HG03442 (cell line): ENCODE measurements at regions not wholly inside any gene's neighbourhood (a gene's known extent, or its start where the extent isn't known, plus 50 kb on each side); places are given as distances from the start of the nearest gene placed in this dataset.
"Not testable (repeated sequence)": the region's sequence is repeated elsewhere in the genome, so short reads cannot be mapped to it uniquely, and the experiment has no call there.

Experiments used
- ATAC-seq: cut with Tn5 transposase; IDR thresholded peaks from one replicate; pipeline ENCODE4 v1.9.1; 2021; ENCODE audit warnings: mild to moderate bottlenecking, moderate library complexity; ENCODE audit not compliant: unreplicated experiment

DNA sequence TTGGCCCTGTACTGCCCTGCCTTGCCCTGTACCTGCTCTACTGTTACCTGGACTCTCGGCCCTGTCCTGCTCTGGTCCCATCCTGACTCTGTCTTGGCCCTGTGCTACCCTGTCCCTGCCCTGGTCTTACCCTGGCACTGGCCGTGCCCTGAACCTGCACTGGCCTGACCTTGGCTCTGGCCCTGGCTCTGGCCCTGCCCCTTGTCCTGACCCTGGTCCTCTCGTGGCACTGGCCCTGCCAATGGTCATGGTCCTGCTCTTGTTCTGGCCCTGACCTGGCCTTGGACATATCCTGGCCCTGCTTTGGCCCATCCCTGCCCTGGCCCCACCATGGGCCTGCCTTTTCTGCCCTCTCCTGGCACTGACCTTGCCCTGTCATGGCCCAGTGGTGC lies 251.3 kb downstream of the TP53TG3F start:
- not testable (repeated sequence) for ATAC-seq

DNA sequence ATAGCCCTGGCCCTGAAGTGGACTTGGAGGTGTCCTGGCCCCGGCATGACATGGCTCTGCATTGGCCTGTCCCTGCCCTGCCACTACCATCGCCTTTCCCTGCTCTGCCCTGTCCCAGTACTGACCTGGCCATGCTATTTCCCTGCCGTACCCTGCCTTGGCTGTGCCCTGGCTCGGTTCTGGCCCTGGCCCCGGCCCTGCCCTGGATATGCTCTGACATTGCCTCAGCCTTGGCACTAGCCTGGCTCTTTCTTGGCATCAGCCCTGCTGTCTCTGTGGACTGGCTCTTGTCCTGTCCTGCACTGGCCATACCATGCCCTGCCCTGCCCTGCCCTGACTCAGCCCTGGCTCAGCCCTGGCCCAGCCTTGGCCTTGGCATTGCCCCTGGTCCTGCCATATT lies 252.2 kb downstream of the TP53TG3F start:
- not testable (repeated sequence) for ATAC-seq

GRCh38 chr16:33712308-33712707 lies 252.9 kb downstream of the TP53TG3F start:
- not testable (repeated sequence) for ATAC-seq

DNA sequence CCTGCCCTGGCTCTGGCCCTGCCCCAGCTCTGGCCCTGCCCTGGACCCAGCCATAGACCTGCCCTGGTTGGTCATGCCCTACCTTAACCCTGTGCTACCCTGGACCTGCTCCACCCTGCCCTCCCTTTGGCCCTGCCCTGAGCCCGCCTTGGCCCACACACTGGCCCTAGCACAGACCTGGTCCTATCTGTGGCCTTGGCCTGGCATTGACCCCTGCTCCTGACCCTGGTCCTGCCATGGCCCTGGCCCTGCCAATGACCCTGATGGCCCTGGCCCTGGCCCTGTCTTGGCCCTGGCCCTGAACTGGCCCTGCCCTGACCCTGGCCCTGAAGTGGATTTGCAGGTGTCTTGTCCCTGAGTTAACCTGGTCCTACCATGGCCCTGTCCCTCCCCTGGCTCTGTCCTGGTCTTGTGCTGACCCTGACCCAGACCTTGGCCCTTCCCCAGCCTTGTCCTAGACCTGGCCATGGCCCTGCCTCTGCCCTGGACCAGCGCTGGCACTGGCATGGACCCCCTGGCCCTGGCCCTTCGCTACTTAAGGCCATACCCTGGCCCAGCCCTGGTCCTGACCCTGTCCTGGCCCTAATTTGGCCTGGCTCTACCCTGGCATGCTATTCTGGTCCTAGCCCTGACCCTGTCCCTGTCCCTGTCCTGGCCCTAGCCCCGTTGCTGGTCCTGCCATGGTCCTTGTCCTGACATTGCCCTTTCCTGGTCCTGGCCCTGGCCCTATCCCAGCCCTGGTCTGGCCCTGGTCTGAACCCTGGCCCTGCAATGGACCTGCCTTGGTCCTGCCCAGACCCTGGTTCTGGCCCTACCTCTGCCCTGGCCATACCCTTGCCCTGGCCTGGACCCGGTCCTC lies 253.7 kb downstream of the TP53TG3F start:
- not testable (repeated sequence) for ATAC-seq

- ATAC-seq: not testable (repeated sequence)
These were observed 254.5 kb downstream of the TP53TG3F start for GRCh38 chr16:33713710-33714538.

DNA sequence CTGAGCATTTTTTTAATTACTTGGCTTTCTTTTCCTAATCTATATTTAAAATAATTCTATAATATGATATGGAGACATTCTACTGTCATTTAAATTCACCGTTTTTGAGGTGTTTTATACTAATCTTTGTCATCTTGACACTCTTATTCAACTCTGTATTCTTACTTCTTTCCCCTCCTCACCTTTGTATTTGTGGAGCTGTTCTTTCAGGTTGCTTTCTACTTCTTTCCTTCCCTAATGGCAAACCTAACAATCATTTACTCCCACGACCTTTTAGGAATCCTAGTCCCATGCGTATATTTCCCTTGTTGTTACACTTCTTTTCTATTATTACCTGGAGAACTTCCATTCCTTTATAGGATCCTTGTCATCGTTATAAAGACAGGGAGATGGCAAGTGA lies 271.8 kb downstream of the TP53TG3F start:
- ATAC-seq: not testable (repeated sequence)

GRCh38 chr16:33734650-33735049 lies 275.2 kb downstream of the TP53TG3F start:
- not testable (repeated sequence) for ATAC-seq

- ATAC-seq: not testable (repeated sequence)
These were observed 307.7 kb downstream of the TP53TG3F start for GRCh38 chr16:33766869-33767765.

DNA sequence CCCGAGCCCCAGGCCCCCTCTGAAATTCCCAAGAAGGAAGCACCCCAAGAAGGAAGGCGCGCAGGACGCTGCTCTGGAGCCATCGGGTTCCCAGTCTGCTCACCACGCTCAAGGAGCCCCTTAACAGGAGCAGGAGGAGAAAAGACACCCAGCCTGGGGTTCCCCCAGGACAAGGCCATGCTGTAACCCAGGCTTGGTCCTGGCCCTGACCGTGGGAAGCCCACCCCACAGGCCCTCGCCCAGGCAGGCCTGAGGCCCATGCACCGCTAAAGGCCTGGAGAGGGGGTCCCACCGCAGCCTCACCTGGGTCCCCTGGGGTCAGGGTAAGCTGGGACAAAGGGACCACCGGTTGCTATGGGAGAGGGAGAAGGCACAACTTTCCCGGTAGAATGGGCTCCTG lies 309.3 kb downstream of the TP53TG3F start:
- not testable (repeated sequence) for ATAC-seq

- not testable (repeated sequence) for ATAC-seq
These were observed 309.9 kb downstream of the TP53TG3F start for GRCh38 chr16:33769180-33769846.

DNA sequence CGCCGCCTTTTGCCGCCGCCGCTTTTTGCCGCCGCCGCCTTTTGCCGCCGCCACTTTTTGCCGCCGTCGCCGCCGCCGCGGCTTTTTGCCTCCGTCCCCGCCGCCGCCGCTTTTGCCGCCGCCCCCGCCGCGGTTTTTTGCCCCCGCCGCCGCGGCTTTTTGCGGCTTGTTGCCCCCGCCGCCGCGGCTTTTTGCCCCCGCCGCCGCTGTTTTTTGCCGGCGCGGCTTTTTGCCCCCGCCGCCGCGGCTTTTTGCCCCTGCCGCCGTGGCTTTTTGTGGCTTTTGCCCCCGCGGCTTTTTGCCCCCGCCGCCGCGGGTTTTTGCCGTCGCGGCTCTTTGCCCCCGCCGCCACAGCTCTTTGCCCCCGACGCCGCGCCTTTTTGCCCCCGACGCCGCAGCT lies 311.1 kb downstream of the TP53TG3F start:
- ATAC-seq: not testable (repeated sequence)

GRCh38 chr16:33771211-33771610 lies 311.8 kb downstream of the TP53TG3F start:
- ATAC-seq: not testable (repeated sequence)

- not testable (repeated sequence) for ATAC-seq
These were observed 314.6 kb downstream of the TP53TG3F start for GRCh38 chr16:33773966-33774365.

- not testable (repeated sequence) for ATAC-seq
These were observed 315.3 kb downstream of the TP53TG3F start for GRCh38 chr16:33774724-33775123.

- not testable (repeated sequence) for ATAC-seq
These were observed 357.0 kb downstream of the TP53TG3F start for GRCh38 chr16:33816328-33816944.

- not testable (repeated sequence) for ATAC-seq
These were observed 365.3 kb downstream of the TP53TG3F start for GRCh38 chr16:33824736-33825135.

DNA sequence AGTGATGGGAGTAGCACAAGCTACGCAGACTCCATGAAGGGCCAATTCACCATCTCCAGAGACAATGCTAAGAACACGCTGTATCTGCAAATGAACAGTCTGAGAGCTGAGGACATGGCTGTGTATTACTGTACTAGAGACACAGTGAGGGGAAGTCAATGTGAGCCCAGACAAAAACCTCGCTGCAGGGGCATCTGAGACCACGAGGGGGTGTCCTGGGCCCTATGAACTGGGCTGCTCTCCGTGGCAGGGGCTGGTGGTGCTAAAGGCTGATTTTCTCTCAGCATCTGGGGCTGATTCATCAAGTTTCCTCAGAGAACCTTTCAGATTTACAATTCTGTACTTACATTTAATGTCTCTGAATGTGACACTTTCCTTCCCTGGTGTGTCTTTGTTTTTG lies 368.1 kb downstream of the TP53TG3F start:
- not testable (repeated sequence) for ATAC-seq

- not testable (repeated sequence) for ATAC-seq
These were observed 379.7 kb downstream of the TP53TG3F start for GRCh38 chr16:33839157-33839556.

DNA sequence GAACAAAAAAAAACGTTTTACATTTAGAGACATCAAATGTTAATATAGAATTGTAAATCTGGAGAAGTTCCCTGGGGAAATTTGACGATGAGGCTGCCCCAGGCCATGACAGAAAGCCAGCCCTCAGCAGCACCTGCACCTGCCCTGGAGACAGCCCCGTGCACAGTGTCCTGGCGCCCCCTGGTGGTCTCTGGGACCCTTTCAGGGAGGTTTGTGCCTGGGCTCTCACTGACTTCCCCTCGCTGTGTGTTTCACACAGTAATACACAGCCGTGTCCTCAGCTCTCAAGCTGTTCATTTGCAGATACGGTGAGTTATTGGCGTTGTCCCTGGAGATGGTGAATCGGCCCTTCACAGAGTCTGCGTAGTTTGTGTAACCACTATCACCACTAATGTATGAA lies 385.1 kb downstream of the TP53TG3F start:
- ATAC-seq: peak; percentile 60
